AG04449 (cell line): ENCODE measurements at regions not wholly inside any gene's neighbourhood (a gene's known extent, or its start where the extent isn't known, plus 50 kb on each side); places are given as distances from the start of the nearest gene placed in this dataset.
"Not testable (repeated sequence)": the region's sequence is repeated elsewhere in the genome, so short reads cannot be mapped to it uniquely, and the experiment has no call there.

Experiments
- CTCF ChIA-PET: fragments of 350-600 bp; formaldehyde crosslinking; extraction: SDS; loops from one replicate; lab custom pipeline; 2021; ENCODE audit warnings: antibody characterized with exemption; lab: Yijun Ruan, JAX
- POLR2A ChIA-PET: fragments of 400-600, 350-600 bp; formaldehyde crosslinking; extraction: SDS; loops from one replicate; lab custom pipeline; 2020; ENCODE audit warnings: antibody characterized with exemption, inconsistent platforms; lab: Yijun Ruan, JAX
- DNase-seq: peaks from one replicate; pipeline ENCODE4 v3.0.0-alpha.2; 2010; ENCODE audit warnings: low read depth, low spot score
- H3K4me3 ChIP-seq: 2 replicates; pipeline ENCODE4 v1.5.1; 2011; ENCODE audit warnings: low read depth, mild to moderate bottlenecking, control low read depth, low read length
- CTCF ChIP-seq: IDR thresholded peaks from one replicate; pipeline ENCODE4 v1.5.1; 2011; ENCODE audit warnings: mild to moderate bottlenecking, moderate library complexity, low read length, control low read depth, inconsistent platforms; ENCODE audit not compliant: insufficient read depth; ENCODE audit errors: missing control alignments

DNA sequence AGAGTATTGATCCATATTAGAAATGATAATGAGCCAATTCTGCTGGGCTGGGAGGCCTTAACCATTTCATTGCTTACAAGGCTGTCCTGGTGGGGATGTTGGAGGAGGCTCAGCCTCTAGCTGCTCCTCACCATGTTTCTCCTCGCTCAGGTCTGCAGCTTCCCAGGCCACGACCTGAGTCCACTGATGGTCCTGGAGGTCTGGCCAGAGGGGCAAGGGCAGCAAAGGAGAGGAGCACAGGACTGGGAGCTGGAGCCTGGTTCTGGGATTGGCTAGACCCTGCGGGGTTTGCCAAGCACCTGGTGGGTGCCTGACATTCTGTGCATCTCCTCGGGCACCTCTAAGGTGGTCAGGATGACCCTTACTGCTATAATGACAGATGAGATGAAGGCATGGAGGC is 92.6 kb downstream of the KIF26A start:
- no peak for TF ChIP-seq CTCF
- H3K4me3 ChIP-seq, result no peak overlapping the region
- ChIA-PET CTCF (no interaction called here), POLR2A (no interaction called here)
- no peak for DNase-seq

DNA sequence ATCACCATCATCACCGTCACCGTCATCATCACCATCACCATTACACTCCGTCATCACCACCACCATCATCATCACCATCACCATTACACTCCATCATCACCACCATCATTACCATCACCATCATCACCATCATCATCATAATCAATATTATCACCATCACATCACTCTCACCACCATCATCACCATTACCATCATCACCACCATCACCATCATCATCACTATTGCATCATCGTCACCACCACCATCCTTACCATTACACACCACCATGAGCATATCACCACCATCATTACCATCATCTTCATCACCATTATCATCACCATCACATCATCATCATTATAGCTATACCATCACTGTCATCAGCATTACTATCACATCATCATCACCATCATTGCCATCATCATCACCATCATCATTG is 93.7 kb downstream of the KIF26A start:
- CTCF ChIA-PET, result no interaction called here
- POLR2A ChIA-PET, result no interaction called here
- no peak overlapping the region for H3K4me3 ChIP-seq
- DNase-seq, result no peak
- TF ChIP-seq CTCF, result no peak

DNA sequence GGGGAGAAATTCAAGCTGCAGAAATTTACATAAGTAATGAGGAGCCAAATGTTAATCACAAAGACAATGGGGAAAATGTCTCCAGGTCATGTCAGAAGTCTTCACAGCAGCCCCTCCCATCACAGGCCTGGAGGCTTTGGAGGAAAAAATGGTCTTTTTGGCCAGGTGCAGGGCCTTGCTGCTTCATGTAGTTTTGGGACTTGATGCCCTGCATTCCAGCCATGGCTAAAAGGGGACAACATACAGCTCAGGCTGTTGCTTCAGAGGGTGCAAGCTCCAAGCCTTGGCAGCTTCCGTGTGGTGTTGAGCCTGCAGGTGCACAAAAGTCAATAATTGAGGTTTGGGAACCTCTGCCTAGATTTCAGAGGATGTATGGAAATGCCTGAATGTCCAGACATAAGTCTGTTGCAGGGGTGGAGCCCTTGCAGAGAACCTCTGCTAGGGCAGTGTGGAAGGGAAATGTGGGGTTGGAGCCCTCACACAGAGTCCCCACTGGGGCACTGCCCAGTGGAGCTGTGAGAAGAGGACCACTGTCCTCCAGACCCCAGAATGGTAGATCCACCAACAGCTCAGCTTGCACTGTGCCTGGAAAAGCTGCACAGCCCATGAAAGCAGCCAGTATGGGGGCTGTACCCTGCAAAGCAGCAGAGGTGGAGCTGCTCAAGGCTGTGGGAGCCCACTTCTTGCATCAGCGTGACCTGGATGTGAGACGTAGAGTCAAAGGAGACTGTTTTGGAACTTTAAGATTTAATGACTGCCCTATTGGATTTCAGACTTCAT is 95.8 kb downstream of the KIF26A start:
- CTCF ChIA-PET, POLR2A ChIA-PET, H3K4me3 ChIP-seq, DNase-seq: not testable (repeated sequence)

- DNase-seq, result no peak
- CTCF ChIA-PET, result no interaction called here
- TF ChIP-seq CTCF, result no peak
- POLR2A ChIA-PET, result no interaction called here
- no peak overlapping the region for H3K4me3 ChIP-seq
Observed at GRCh38 chr14:104235686-104236085, 97.3 kb downstream of the KIF26A start.

GRCh38 chr14:104237651-104238423 is 99.5 kb downstream of the KIF26A start:
- DNase-seq, result no peak
- no peak overlapping the region for H3K4me3 ChIP-seq
- ChIA-PET CTCF (no interaction called here), POLR2A (no interaction called here)
- TF ChIP-seq CTCF, result no peak

DNA sequence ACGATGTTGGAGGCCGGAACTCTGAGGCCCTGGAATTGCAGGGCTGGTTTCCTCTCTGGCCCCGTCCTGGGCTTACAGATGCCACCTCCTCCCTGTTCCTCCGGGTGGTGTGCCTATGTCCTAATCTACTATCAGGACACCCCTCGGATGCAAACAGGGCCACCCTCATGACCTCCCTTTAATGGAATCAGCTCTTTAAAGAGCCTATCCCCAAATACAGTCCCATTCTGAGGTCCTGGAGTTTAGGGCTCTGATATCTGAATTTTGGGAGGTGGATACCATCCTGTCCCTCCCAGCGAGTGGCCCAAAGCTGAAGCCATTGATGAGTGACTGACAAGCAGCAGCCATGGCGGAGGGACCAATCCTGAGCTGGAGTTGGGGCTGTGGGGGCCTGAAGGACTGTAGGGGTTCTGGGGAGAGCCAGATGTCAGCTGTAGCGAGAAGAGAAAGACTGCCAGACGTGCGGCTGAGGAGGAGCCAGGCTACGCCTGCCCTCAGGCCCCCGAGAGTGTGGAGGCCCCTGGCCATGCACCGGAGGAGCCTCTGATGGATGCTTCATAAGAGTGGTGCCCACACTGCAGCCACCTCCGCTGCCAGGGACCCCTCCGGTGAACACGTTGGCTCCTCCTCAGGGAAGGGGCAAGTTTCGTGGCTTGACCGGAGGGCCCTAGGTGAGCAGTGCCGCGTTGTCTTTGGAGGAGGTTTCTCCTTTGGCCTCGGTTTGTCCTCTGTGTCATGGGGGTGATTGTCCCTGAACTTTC is 100.2 kb downstream of the KIF26A start:
- H3K4me3 ChIP-seq, result no peak overlapping the region
- ChIA-PET CTCF (no interaction called here), POLR2A (no interaction called here)
- no peak for DNase-seq
- TF ChIP-seq CTCF, result no peak
